GM19193 (cell line): ENCODE measurements at regions not wholly inside any gene's neighbourhood (a gene's known extent, or its start where the extent isn't known, plus 50 kb on each side); places are given as distances from the start of the nearest gene placed in this dataset.

Source experiments
- POLR2A ChIP-seq: IDR thresholded peaks from 4 replicates; pipeline ENCODE4 v1.6.1; 2011; ENCODE audit not compliant: insufficient read depth, insufficient read length; ENCODE audit errors: extremely low read depth

DNA sequence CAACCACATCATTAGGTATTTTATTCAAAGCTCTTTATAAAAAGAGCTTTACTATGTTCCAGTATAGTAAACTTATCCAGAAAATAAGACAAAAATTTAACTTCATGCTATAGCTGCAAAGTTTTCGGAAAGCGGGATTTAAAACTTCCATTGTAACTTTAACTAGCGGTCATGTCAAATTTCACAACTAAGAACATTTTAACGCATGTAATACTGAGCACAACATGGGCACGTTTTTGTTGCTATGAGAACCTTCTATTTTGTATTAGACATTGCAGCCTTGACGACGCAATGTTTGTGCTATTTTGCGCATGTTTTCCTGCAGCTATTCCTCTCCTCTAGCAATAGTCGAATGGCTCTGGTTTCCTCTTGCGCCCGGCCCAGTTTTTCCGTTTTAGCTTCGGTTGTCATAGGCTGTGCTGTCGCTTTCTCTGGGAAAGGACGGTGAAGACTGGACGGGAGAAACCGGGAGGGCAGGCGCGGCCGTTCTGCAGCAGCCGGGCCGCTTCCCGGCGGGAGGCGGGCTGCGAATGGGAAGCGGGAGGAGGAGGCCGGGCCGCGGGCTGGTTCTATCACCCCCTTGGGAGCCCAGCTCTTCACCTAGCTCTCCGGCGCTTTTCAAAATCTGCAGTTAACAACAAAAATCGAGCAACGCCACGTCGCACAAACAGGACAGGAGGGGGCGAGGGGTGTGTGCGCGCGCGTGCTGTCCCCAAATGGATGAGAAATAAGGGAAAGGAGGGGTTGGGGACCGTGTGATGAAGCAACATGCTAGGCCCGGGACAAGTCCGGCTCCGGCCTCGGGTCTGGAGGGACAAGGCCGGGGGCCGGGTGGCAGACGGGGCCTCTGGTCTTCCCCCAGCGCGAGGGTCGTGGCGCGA is 105.3 kb upstream of the HNRNPU start:
- TF ChIP-seq POLR2A, result peak; percentile 21

DNA sequence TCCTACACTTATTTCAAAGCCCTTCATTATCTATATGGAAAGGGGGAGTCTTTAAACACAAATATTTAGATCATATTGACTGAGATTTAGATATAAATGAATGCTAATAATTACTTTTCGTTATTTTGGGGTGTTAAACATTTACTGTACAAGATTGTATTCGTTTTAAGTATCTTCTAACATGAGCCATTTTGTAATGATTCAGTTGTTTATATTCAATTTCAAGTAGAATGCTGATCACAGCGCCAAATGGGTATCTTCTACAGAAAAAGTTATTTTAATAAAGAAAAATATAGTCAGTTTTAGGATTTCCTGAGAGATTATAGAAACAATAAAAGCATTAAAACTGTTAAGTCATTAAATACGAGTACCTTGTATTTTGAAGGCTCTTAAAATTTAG is 104.5 kb upstream of the HNRNPU start:
- no peak for TF ChIP-seq POLR2A

DNA sequence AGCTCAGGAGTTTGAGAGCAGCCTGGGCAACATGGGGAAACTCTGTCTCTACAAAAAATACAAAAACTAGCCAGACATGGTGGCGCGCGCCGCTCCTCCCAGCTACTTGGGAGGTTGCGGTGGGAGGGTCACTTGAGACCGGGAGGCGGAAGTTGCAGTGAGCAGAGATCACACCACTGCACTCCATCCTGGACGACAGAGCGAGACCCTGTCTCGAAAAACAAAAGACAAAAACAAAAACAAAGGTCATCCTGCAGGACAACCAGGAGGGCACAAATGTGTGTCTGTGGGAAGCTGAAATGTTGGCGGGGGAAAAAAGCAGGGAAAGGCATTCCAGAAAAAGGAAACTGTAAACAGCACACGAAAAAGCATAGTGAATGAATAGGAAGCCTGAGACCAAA is 104.1 kb upstream of the HNRNPU start:
- no peak for TF ChIP-seq POLR2A

DNA sequence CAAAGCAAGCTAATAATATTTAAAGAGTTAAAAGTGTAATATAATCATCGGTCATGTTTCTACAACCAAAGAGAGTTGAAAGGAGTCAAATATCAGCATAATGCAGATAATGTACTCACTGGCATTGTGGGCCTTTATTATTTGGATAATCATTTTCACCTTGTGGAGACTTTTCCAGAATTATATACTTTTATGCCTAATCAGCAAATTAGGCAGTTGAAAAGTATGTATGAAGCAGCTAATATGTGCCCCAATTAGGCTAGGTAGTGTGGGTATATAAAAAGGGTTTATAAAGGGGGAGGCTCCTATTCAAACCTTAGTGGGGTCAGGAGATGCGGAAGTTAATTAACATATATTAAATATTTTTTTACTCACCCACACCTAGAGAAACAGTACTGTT is 102.8 kb upstream of the HNRNPU start:
- no peak for TF ChIP-seq POLR2A

DNA sequence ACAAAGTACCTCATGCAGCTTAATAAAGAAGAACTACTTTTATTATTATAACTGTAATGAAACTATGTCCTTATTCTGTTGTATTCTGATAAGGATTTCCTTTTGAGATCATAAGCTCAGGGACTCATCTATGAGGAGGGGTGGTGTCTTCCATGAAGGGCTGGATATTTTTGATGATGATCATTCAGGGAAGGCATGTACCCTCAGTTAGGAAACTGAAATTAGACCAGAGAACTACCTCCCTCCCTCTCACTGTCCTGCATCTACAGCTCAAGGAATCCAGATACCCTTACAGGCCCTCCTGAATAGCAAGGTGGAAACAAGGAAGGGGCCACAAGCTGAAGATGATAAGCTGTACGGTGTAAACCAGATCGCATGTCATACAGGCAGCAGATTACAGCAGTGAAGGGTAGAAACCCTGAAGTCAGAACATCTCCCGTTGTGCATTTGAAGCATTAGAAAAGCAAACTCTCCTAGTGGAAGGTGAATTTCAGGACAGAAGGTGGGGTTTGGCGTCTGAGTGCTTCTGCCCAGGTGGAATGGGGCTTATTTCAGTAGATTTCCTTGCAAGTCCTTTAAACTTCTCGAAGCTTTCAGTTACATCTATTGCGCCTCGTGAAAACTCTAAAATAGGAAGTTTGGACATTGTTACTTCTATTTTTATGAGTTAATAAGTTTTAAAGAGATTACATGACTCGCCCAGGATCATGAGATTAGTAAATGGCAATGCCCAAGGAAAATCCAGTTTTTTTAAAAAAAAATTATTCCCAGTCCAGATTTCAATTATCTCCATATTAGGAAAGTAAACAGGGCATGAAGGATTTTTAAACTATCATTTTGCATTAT is 101.1 kb upstream of the HNRNPU start:
- TF ChIP-seq POLR2A, result no peak

DNA sequence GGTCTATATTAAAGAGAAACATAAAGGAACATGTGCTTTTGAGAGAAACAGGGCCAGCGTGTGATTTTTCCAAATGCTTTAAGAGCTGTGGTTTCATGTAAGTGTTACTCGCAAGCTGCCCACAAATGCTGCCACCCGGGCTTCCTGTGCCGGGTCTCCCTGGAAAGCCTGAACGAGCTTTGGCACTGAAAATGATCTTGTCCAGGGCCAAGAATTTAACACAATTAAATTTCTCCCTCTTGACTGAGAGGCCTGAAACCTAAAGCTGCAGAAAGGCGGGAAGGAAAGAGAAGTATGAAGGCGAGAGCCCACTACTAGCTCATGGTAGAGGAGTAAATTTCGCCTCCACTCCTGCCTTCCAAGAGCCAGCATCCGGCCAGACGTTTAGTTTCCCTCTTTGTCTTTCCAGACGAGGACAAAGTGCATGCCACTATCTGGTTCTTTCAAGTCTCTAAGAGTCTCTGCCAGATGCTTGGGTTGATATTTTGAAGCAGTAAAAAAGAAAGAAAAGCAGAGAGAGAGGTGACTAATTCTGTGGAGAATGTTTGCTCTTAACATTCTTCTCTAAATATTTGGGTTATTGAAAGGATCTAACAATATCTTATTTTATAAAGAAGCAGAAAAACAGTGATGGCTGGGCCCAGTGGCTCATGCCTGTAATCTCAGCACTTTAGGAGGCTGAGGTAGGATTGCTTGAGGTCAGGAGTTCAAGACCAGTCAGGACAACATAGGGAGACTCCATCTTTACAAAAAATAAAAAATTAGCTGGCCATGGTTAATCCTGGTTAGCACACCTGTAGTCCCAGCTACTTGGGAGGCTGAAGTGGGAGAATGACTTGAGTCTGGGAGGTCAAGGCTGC is 100.0 kb upstream of the HNRNPU start:
- no peak for TF ChIP-seq POLR2A

DNA sequence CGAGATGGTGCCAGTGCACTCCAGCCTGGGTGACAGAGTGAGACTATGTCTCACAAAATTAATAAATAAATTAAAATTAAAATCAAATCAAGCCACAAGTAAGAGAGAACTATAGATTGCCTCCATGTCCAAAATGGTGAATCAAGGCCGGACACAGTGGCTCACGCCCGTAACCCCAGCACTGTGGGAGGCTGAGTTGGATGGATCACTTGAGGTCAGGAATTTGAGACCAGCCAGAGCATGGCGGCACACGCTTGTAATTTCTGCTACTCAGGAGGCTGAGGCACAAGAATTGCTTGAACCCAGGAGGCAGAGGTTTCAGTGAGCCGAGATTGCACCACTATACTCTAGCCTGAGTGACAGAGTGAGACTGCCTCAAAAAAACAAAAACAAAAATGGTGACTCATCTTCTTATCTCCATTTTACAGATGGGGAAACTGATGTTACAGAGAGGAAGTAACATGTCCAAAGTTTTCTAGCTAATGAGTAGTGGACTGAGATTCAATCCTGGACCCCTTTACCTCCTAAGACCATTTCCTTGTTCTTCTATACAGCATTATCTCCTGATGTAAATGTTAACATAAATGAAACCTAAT is 99.0 kb upstream of the HNRNPU start:
- no peak for TF ChIP-seq POLR2A

DNA sequence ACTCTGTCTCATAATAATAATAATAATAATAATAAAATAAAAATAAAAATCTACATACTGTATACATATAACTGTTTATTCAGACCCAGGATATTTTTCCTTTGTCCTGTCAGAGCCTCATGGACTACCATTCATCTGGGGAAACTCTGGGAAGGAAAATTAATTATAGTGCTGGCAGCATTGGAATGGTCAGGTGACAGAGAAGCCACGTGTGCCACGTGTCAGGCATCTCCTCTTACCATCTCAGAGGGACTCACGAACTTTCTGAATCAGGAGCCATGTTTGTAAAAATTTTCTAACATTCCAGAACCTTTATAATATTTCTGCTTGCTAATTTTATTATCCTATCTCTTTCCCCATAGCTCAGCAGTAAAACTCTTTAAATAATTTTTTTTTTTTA is 97.8 kb upstream of the HNRNPU start:
- TF ChIP-seq POLR2A, result no peak

DNA sequence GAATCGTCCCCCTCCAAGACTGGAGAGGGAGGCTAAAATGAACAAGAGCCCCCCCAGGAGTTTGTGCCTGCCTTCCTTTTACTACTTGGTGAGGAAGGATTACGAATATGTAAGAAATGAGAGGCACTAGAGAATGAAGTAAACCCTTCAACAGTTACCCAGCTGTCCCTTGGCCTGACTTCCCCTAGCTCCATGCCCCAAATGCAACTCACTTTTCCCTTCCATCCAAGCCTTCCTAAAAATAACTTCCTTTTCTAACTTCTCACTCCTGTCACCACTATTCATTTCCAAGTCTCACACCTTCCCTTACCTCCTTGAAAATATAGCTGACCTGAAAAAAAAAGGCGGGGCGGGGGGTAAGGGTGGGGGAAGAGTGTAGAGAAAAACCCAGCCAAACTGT is 96.6 kb upstream of the HNRNPU start:
- TF ChIP-seq POLR2A, result no peak

DNA sequence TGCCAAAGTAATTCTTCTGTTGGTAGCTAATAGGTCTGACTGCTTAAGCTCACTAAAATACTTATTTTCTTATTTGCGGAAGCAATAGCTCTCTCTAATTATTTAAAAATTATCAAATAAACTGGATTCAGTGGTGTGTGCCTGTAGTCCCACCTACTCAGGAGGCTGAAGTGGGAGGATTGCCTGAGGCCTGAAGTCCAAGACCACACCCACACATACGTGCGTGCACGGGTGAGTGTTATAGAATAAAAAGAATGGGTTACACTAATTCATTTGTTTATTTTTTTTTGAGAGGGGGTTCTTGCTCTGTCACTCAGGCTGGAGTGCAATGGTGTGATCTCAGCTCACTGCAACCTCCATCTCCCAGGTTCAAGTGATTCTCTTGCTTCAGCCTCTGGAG is 94.2 kb upstream of the HNRNPU start:
- no peak for TF ChIP-seq POLR2A

DNA sequence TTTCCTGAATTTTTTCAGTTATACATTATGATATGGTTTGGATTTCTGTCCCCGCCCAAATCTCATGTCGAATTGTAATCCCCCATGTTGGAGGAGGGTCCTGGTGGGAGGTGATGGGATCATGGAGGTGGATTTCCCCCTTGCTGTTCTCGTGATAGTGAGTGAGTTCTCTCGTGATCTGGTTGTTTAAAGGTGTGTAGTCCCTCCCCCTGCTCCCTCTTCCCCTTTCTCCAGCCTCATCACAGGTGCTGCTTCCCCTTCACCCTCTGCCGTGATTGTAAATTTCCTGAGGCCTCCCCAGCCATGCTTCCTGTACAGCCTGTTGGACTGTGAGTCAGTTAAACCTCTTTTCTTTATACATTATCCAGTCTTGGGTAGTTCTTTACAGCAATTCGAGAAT is 93.2 kb upstream of the HNRNPU start:
- no peak for TF ChIP-seq POLR2A

DNA sequence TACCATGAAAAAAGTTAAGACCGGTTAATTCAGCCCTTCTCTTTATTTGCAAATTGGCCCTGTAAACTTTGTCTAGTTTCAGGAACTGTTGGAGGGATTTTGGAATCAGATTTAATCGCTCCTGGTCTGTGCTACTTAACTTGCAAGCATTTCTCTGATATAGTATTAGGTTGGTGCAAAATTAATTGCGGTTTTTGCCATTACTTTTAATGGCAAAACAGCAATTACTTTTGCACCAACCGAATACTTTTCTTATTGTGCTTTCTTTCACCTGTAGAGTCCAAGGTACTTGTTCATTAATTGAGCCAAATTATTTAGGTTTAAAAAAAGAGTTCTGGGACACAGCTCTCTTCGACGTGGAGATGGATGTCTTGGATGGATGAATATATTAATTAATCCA is 92.8 kb upstream of the HNRNPU start:
- TF ChIP-seq POLR2A, result no peak

DNA sequence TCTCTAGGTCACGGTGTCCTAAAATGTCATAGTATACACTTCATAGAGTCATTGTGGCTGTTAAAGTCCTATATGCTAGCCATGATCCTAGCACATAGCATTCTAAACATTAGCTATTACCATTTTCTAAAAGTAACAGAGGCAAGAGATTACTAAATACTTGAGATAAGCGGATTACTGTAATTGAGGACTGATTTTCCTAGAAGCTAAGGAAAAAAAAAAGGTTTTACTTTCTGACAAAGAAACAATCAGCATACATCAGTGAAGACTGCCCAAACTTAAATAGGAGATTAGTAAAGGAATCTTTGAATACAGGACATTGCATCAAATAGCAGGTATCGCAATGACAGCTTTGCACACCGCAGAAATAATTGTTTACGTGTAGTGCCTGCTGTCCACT is 91.3 kb upstream of the HNRNPU start:
- no peak for TF ChIP-seq POLR2A

DNA sequence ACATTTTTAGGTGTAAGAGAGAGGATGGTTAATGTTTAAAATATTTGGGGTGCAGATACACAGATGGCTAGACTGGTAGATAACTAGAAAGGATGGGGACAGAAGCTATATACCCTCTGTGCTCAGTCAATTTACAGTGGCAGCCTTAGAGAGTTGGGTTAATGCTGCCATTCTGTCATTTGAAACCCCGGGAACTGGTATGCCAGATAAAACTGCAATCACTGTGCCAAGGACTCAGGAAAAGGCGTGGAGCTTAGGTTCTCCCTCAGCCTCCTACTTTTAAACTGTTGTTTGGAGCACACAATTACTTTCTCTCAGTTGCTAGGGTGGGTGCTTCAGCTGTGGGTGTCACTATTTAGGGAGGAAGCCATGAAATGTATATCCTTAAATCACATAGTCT is 90.0 kb upstream of the HNRNPU start:
- TF ChIP-seq POLR2A, result no peak

DNA sequence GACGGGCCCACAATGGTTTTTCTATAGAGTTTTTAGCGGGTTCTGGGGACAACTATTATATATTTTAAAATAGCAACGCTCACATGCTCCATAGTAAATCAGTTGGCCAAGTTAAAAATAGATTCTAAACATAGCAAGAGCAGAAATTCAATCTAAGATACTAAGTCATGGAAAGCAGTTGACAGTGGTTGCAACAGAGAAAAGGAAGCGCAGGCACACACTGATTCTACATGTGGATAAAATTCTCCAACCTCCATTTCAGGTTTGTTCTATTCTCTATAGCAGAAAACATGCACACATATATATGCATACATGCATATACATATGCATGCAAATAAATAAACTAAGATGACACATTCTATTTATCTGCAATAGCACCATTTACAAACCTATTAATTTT is 89.6 kb upstream of the HNRNPU start:
- no peak for TF ChIP-seq POLR2A

DNA sequence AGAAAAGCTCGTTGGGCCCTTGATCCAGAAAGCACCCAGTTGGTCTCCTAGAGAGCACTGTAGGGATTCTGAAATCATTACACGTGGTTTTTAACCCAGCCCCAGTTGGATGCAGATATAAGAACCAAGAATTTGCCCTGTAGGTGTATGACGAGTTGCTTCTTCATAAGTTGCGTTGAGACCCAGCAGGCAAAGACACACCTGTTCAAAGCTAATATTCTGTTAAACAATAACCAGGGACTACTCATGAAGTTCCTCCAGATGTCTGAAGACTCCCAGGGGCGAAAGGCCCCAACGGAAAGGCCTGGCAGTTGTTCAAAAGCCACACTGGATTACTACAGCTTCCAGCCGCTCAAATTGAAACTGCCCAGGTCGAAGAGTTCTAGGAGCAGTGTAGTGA is 88.6 kb upstream of the HNRNPU start:
- peak; percentile 18 for TF ChIP-seq POLR2A
